22Rv1 (cell line): ENCODE measurements at regions not wholly inside any gene's neighbourhood (a gene's known extent, or its start where the extent isn't known, plus 50 kb on each side); places are given as distances from the start of the nearest gene placed in this dataset.

Source experiments
- H3K27ac ChIP-seq: fragments of 450-650 bp; 2 replicates; pipeline ENCODE4 v1.5.1; 2017
- ZFX ChIP-seq: fragments of 450-650 bp; IDR thresholded peaks from 2 replicates; pipeline ENCODE4 v1.6.1; 2017; ENCODE audit warnings: antibody characterized with exemption, borderline replicate concordance
- TF ChIP-seq, protein P1 (sequence below): fragments of 450-650 bp; IDR thresholded peaks from 2 replicates; pipeline ENCODE4 v1.5.1; 2017; ENCODE audit warnings: mild to moderate bottlenecking

DNA sequence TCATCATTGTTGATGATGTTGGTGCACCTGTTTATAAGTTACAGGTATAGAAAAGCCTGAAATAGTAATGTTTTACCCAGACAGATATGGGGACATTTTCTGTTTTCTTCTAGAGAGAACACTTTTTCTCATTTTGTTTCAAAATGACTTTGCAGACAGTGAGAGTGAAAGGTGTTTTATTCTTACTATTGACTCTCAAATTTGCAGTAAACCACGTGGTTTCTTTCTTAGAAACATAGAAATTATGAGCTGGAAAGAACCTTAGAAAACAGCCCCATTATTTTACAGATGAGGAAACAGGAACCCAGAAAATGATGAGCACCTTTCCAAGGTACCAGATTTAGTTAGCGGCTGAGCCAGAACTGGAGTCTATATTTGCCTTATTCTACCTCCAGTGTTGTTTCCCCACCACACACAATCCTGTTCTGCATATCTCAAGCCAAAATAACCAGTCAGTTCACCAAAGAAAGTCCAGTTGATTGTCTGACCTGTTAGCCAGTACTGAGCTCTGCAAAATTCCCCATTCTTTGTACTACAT lies 138.9 kb upstream of the AHR start:
- H3K27ac ChIP-seq, result no peak overlapping the region
- TF ChIP-seq ZFX, result no peak
- TF ChIP-seq, protein P1, sequence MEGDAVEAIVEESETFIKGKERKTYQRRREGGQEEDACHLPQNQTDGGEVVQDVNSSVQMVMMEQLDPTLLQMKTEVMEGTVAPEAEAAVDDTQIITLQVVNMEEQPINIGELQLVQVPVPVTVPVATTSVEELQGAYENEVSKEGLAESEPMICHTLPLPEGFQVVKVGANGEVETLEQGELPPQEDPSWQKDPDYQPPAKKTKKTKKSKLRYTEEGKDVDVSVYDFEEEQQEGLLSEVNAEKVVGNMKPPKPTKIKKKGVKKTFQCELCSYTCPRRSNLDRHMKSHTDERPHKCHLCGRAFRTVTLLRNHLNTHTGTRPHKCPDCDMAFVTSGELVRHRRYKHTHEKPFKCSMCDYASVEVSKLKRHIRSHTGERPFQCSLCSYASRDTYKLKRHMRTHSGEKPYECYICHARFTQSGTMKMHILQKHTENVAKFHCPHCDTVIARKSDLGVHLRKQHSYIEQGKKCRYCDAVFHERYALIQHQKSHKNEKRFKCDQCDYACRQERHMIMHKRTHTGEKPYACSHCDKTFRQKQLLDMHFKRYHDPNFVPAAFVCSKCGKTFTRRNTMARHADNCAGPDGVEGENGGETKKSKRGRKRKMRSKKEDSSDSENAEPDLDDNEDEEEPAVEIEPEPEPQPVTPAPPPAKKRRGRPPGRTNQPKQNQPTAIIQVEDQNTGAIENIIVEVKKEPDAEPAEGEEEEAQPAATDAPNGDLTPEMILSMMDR, result no peak

DNA sequence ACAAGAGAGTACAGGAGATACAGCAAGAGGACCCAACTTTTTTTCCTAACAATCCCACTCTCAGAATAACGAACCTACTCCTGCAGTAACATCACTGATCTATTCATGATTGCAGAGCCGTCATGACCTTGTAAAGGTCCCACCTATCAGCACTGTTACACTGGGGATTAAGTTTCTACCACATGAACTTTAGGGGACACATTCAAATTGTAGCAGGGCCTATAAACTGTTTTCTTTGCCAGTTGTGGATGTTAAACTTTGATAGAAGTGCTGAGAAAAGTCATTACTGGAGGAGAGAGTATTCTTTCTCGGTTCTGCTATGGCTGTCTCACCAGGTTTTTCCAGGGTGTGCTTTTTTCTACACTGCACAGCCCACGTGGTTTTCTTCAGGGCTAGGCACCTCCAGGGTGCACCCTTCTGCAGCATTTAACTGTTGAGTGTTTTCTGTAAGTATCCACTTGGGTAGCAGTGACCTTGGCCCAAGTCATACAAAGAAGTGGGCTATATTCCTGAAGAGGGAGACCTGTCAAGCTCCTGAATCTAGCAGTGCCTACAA lies 131.6 kb upstream of the AHR start:
- TF ChIP-seq ZFX, result no peak
- TF ChIP-seq, protein P1, result no peak
- H3K27ac ChIP-seq, result no peak overlapping the region

DNA sequence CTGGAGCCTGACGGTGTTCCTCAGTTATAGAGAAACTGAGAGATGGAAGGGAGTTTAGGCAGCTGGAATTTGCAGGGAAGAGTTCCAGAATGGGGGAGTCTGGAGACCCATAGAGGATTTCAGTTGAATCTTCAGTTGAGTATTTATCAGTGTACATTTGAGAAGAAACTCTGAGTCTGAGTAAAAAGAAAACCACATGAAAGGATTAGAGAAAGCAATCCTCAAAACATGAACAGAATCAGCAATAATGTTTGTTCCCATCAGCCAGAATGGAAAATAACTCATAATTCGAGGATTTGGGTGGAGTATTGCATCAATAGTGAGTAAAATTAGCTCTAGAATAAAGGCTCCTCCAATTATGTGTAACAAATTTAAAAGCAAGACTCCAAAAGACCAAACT lies 130.0 kb upstream of the AHR start:
- no peak for TF ChIP-seq ZFX
- TF ChIP-seq, protein P1, result no peak
- no peak overlapping the region for H3K27ac ChIP-seq

DNA sequence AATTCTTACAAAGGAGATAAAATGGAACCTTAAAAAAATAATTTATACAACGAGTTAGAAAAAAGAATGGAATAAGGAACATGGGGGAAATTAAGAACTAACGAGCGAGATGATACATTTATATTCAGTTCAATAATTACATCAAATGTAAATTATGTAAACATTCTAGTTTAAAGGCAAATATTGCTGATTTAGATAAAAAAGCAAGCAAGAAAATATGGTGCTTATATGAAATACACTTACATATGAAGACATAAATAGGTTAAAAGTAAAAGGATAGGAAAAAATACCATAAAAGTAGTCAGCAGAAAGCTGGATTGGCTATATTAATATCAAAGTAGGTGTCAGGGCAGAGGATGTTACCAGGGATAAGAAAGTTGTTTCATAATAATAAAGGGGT lies 127.0 kb upstream of the AHR start:
- no peak overlapping the region for H3K27ac ChIP-seq
- no peak for TF ChIP-seq ZFX
- TF ChIP-seq, protein P1, result no peak

DNA sequence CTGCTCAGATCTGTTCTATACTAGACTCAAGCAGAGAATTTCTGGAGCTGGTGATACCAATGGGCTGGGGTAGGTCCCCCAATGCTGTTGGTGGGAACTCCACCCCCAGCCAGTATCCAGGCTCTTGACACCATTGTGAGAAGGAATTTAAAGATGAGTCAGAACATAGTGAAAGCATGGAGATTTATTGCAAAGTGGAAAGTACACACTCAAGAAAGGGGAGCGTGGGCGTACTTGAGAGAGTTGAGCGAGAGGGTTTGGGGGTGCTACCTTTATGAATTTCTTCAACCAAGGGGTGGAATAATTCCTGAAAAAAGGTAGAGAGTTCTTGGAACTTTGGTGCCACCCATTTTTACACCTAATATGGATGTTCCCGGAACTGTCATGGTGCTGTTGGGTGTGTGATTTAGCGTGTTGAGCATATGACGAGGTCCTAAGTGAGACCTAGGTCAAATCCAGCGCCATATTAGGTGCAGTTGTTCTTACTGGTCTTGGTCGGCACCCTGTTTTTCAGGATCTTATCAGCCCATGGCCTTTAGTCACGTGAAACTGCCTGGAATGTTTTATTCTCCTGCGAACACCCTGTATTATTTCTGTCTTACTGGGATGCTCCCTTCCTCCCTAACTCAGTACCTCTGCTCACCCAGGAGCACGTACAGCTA lies 122.0 kb upstream of the AHR start:
- H3K27ac ChIP-seq, result no peak overlapping the region
- no peak for TF ChIP-seq ZFX
- TF ChIP-seq, protein P1, result no peak

DNA sequence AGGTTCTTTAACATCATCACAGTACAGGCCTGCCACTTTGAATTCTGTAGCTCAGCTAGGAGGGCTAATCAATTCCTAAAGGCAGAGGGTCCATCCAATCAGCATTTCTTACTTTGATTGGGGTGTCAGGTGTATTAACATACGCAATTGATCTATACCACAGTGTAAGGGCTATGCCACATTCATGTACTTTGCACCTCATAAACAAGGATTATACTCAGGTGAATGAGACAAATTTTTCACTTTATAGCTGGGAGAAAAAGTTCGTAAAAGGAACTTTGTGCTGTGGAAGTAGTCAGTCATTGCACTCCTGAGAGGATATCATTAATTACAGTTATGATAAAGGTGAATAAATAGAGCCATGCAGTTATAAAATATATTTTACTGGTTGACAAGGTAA lies 119.9 kb upstream of the AHR start:
- no peak overlapping the region for H3K27ac ChIP-seq
- no peak for TF ChIP-seq ZFX
- TF ChIP-seq, protein P1, result no peak

DNA sequence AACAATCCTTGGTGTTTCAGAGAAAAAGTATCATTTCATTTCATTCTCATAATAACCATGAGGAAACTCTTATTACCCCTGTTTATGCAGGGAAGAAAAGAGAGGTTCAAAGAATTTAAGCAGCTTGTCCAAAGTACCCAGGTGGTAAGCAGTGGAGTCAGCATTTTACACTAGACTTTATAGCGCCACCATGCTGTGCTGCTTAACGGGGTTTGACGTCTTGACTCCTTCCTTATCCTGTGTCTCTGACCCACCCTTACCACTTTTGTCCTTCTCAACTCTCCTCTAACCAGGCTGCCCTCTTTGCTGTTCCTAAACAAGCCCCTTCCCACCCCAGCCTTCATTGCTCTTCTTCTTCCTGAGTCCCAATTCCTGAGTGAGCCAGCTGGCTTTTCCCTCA lies 117.0 kb upstream of the AHR start:
- TF ChIP-seq, protein P1, result no peak; the same call in 1 of the 2 replicates
- no peak for TF ChIP-seq ZFX
- H3K27ac ChIP-seq, result no peak overlapping the region
